NCI-H2196 (cell line): ENCODE measurements at regions not wholly inside any gene's neighbourhood (a gene's known extent, or its start where the extent isn't known, plus 50 kb on each side); places are given as distances from the start of the nearest gene placed in this dataset.
"Not testable (repeated sequence)": the region's sequence is repeated elsewhere in the genome, so short reads cannot be mapped to it uniquely, and the experiment has no call there.

ENCODE experiments used
- DNase-seq: peaks from one replicate; lab custom pipeline; 2025; ENCODE audit not compliant: unreplicated experiment; lab: John Stamatoyannopoulos, UW

DNA sequence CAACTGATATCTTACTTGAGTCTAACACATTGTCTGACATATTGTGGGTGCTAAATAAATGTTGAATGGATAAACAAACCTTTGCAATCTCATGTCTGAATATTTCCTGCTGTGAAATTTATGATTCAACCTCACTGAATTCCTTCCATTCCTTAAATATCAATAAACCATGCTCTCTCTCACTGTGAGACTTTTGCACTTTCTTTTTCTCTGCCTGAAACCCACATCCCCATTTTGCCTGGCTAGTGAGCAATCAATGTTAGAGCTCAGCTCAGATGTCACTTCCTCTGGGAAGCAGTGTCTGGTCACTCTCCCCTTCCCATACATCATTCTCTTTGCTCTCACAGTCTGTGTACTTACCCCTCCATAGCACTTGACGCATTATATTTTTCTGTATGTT lies 383.7 kb upstream of the TRPC7 start:
- no peak for DNase-seq

DNA sequence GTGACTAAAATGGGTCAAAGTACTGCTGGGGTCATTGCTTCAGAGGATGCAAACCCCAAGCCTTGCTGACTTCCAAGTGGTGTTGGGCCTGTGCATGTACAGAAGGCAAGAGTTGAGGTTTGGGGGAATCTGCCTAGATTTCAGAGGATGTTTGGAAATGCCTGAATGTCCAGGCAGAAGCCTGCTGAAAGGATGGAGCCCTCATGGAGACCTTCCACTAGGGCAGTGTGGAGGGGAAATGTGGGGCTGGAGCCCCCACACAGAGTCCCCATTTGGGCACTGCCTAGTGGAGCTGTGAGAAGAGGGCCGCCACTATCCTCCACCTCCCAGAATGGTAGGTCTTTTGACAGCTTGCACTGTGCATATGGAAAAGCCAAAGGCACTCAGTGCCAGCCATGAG lies 377.7 kb upstream of the TRPC7 start:
- no peak for DNase-seq

DNA sequence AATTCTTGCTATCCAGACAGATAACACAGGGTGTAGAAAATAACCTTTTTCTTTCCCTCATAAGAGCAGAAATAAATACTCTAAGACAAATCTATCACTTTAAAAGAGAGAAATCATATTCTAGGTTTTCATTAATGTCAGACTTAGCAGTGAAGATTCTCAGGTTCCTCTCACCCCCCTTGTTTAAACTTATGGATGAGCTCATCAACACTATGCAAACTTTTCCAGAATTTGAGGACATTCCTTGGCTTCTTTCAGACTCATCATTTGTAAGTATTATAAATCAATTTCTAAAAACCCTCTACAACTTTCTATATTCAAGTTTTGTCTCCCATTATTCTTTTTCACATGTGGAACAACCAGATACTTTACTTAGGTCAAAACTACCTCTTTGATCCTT lies 374.9 kb upstream of the TRPC7 start:
- no peak for DNase-seq

DNA sequence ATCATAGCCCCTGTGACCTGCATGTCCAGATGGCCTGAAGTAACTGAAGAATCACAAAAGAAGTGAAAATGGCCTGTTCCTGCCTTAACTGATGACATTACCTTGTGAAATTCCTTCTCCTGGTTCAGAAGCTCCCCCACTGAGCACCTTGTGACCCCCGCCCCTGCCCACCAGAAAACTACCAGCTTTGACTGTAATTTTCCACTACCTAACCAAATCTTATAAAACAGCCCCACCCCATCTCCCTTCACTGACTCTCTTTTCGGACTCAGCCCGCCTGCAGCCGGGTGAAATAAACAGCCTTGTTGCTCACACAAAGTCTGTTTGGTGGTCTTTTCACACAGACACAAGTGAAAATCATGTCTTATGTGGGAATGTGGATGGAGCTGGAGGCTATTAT lies 373.9 kb upstream of the TRPC7 start:
- not testable (repeated sequence) for DNase-seq

DNA sequence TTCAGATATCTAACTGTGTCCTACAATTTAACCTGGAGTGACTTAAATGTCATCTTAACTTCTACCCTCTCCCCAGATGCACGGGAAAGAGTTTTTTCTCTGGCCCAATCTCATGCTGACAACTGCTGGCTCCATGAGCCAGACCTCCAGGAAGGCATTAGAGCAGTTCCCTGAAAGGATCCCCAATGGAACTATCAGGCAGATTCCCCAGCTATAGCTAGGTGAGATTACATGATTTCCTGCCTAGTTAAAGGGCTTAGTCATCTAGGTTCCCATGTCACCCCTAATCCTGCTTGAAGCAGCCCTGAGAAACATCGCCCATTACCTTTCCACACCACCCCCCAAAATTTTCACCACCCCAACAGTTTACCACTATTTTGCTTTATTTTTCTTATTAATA lies 373.5 kb upstream of the TRPC7 start:
- no peak for DNase-seq

DNA sequence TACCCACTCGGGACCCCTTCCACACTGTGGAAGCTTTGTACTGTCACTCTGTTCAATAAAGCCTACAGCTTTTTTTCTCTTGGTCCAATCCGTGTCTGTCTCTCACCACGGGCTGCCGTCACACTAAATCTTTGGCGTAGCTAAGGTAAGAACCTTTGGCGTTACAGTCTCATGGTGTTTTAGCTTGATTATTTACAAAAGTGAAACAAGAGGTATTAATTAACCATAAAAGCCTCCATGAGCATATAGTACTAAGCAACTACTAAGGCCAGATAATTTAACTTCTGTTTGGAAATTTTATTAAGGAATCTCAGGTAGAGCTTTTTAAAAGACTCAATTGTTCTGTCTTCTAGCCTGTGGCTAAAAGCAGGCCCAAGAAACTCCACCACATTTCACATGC lies 370.7 kb upstream of the TRPC7 start:
- DNase-seq = no peak

DNA sequence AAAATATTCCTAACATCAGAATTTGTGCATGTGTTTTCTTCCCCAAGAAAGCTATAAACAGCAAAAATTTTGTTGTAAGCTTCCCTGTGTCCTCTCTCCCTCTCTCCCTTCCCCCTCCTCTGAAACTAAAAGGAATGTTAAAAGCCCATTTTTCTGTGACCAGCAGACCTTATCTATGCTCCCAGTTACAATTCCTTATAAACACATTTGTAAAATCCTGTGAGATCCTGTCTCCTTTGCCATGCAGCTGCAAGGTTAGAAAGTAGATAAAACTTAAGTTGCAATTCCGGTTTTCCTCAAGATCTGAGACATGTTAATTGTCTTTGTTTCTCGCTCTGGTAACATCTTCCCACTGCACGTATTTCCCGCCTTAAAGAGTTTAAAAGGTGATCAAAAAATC lies 370.3 kb upstream of the TRPC7 start:
- not testable (repeated sequence) for DNase-seq

DNA sequence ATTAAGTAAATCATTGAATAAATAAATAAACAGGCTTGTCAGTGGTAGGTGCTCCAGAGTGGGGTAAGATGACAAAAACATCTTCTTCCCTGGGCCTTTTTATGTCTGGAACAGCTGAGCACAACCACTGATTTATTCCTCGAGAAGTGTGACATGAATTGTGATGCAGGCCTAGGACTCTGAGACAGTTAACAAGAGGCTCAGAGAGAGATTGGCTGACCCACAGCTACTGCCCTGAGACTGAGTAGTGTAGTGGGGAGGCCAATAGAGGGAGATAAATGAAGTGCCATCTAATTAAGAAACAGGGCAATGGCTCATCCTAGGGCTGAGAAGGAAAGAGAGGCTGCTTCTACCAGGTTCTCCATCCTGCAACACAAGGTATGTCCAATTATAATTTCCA lies 369.3 kb upstream of the TRPC7 start:
- DNase-seq = no peak

DNA sequence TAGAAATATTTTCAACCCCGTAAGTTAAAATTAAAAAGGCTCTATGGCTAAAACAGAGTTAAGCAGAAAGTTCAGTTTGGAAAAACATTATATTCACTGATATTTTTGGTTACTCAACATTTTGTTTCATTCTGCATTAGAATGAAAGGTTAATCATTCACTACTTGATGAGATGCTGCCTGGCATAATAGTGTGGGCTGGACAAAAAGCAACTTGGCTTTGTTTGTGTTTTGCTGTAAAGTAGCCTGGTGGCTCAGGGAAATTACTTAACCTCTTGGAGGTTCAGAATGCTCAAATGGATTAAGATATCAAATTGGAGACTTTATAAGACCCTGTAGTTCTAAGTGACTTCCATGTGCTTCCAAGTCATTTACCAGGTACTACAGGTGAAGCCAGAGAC lies 367.4 kb upstream of the TRPC7 start:
- no peak for DNase-seq

DNA sequence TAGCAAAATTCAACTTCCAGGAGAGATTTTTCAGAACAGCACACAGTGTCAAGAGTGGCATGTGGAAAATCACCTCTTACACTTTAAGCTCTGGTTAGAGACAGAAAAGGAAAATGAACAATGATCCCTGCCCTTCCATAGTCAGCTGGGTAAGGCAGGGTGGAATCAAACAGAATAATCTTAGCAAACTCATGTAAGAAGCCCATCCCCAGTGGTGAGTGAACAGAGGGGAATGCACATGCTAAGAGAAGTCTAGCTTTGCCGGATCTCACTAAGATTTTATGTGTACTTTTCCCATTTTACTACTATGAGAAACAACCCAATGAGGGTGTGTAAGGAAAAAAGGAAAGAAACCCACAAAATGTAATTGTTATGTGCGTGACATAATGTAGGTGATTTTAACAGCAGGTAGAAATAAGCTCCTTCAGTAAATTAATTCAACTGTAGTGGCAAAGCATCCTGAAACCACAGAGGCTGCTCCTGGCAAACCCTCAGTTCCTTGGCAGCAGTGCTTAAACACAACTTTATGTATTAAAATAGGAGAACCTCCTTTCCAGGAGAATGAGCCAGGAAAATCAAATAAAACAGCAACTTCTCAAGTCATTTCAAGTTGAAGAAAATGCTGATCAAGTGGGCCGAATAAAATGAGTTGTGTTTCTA lies 366.0 kb upstream of the TRPC7 start:
- no peak for DNase-seq

DNA sequence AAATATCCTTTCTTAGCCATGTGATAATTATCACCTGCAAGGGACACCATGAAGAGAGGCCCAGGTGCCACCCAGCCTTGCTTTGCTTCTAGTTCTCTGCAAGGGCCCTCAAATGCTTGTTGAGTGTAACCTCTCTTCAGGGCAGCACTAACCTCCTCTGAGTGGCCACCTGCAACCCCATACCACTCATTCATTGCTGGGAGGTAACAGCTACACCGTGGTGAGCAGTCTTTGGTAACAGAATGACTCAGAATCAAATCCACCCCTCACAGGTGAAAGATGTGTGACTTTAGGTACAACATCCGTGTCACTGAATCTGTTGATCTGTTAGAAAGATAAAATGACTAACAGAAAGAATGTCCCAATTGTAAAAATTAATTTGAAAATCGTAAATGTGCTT lies 365.1 kb upstream of the TRPC7 start:
- no peak for DNase-seq

DNA sequence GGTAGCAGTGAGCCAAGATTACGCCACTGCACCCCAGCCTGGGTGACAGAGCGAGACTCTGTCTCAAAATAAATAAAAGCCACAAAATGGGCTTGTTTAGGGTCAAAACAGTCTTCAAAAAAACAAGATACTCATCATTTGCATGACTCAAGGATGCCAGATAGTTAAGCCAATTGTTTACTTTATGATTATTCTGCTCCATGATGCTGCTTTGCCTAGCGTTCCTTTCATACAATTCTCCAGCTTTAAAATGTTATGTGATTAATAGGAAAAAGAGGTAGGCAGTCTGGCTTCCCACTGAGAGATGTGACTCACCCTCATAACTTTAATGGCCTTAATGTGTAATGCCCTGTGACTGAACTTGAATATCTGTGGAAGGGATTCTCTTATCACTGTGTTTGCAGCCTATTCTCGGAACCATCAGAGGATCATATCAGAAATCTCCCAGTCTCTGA lies 364.6 kb upstream of the TRPC7 start:
- no peak for DNase-seq

DNA sequence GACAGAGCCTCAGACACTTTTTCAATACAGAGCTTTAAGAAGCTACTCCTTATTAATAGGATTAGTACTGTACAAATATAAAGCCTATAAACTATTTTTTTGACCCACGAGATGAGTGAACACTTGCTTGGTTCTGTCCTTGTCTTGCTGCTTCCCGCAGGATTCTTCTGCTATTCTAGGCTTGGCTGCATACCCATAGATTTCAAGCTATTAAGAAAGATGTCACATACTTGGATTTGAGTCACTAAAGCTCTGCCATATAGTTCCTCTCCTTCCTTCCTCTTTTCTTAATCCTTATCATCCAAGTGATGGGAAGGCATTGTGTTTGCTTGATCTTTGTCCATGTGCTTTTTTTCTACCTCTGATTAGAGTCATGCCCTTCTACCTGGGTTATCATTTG lies 361.2 kb upstream of the TRPC7 start:
- no peak for DNase-seq

DNA sequence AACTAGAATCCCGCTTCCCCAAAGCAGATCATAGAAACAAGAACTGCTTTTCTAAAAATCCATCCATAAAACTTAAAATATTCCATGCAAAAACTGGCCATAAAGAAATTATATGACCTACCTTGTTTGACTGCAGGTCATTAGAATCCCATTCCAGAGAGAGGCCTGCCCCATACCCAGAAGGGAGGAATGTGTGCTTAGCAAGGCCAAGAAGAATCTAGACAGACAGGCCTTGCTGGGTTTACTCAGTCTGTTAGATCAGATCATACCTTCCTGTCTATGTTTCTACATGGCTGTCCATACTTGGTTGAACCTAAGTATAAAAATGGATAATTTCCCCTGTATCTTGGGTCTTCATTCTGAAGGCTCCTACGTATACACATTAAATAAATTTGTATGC lies 358.8 kb upstream of the TRPC7 start:
- no peak for DNase-seq

DNA sequence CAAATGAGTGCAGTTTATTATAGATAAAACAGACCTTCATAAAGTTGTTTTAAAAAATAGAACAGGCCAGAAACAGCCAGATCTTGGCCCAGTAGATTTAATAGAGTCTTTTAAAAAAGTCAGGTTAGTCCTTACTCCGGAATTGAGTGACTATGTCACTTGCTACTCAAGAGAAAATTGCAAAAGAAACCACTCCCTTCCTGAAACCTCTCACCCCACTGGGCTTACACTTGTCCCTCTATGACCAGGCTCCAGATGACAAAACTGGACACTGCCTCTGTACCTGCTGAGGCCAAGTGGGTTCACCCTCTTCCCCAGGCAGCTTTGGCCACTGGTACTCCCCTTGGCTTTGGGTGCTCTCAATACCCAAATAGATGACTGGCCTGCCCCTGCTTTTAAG lies 357.2 kb upstream of the TRPC7 start:
- DNase-seq = no peak

DNA sequence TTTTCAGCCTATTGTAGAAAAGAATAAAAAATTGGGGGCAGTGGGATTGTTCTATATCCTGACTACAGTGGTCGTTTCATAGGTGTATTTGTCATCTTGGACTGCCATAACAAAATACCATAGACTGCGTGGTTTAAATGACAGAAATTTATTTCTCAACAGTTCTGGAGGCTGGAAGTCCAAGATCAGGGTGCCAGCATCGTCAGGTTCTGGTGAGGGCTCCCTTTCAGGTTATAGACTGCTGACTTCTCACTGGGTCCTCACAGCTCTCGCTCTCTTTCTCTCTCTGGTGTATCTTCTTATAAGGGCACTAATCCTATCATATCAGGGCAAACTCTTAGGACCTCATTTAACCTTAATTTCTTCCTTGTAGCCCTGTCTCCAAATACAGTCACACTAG lies 356.7 kb upstream of the TRPC7 start:
- no peak for DNase-seq

DNA sequence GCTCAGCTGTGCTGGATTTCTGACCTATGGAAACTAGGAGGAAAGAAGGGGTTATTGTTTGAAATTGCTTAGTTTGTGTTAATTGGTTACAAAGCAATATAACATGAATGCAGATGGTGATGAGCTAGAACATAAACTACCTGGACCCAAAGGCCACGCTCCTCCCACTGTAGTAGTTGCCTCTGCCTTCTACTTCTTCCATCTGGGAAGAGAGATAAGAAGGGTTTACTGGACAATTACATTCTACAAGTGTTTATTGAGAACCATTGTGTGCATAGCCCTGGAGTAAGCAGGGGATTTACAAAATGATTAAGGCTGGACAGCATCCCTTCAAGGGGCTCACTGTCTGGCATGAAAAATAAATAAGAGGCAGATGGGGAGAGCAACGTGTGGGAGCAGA lies 355.3 kb upstream of the TRPC7 start:
- no peak for DNase-seq

DNA sequence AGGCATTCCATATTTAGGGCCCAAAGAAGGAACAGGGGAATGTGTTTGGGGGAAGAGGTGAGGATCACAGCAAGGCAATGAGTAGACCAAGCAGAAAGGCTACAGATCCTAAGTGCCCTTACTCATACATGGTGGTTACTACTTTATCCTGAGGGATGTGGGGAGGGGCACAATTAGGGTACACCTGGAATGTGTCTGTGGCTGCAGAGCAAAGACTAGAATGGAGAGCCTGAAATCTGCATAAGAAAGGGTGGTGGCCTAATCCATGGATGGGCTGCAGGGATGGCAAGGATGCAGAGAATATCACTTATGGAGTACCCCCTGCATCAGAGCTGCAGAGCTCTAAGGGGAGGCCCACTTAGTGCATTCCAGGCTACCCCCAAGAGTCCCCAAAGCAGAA lies 352.6 kb upstream of the TRPC7 start:
- no peak for DNase-seq

DNA sequence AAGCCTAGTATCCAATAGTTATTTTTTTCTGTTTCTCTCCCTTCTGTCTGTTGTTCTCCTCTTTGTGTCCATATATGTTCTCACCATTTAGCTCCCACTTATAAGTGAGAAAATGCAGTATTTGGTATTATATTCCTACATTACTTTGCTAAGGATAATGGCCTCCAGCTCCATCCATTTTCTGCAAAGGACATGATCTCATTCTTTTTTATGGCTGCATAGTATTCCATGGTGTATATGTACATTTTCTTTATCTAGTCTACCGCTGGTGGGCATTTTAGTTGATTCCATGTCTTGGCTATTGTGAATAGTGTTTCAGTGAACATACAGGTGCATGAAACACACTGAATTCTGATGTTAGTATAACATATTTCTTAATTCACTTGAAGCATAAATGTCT lies 348.9 kb upstream of the TRPC7 start:
- DNase-seq = no peak

DNA sequence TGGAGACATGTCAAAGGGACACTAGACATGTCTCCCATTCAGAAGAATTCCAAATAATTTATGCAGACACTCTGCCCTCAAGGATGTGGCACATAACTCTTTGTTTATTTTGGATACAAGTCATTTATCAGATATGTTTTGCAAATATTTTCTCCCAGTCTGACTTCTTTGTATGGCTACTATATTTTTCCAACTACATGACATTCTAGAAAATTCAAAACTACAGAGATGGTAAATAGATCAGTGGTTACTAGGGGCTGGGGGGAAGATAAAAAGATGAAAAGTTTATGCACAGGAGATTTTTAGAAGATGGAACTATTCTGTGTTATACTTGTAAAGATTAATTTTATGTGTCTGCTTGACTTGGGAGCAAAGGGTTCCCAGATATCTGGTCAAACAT lies 347.3 kb upstream of the TRPC7 start:
- no peak for DNase-seq

DNA sequence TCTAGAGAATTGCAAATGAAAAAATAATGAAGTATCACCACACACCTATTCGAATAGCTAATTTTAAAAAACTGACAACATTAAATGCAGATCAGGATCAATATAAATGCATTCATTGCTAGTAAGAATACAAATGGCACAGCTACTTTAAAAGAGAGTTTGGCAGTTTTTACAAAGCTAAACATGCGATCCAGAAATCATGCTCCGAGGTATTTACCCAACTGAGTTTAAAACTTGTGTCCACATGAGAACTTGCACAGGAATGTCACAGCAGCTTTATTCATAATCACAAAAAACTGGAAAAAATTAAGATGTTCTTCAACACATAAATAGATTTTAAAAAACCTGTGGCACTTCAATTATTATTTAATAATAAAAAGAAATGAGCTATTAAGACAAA lies 345.5 kb upstream of the TRPC7 start:
- DNase-seq = no peak

DNA sequence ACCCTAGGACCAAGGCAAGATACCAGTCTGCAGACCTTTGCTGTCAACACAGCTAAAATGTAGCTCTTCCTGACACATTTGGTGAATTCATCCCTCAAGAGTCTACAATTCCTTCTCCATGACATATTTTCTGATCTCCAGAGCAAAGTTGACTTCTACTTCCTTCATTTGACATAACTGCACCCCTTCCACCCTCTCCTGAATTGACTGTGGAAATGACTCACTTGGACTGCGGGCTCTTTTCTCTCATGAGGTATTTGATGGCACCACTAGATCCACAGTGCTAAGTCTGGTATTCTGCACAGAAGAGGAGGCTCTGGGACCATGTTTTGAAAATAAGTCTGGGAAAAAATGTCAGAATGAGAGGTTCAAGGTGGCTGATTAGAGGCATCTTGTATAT lies 338.4 kb upstream of the TRPC7 start:
- DNase-seq = no peak

DNA sequence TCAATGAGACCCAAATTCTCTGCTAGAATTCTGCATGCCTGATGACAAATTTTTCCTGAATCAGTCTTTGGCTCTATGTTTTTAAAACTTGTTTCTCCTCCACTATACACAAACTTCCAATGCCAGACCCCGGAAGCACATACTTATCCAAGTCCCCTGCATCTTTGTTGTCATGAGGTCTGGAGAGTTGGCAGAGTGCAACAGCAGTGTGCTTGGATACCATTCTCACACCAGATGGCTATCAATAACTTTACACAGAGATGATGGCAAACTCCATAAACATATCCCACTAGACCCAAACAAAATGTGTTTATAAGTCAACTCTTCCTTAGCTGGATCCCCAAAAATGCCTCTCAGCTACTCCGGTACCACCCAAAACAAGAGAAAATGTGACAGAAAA lies 337.7 kb upstream of the TRPC7 start:
- DNase-seq = no peak

DNA sequence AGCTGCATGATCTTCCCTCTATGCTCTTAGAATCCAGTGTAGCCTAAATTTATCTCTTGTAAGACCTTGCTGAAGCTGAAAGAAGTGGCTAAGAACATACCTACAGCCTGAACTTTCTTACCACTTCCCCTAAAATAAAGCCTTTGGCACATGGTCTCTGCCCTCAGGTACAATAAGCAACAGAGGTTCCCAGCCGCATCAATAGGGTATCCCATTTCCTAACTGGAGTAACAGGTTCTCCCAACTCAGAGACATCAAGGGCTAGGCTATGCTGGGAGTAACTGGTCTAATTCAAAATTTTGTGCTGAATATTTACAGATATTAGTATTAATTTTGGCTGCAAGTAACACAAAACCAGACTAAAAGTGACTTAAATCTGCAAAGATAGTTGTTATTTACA lies 335.8 kb upstream of the TRPC7 start:
- DNase-seq = no peak
